HEK293T (cell line): ENCODE measurements at regions not wholly inside any gene's neighbourhood (a gene's known extent, or its start where the extent isn't known, plus 50 kb on each side); places are given as distances from the start of the nearest gene placed in this dataset.

Experiments
- CTCF ChIA-PET: fragments of 350-600 bp; formaldehyde crosslinking; extraction: SDS; loops from one replicate; lab custom pipeline; 2021; ENCODE audit warnings: antibody characterized with exemption, inconsistent platforms; lab: Yijun Ruan, JAX
- POLR2A ChIA-PET: fragments of 350-600 bp; formaldehyde crosslinking; extraction: SDS; loops from one replicate; lab custom pipeline; 2020; ENCODE audit warnings: antibody characterized with exemption, inconsistent platforms; lab: Yijun Ruan, JAX
- DNase-seq: peaks from one replicate; pipeline ENCODE4 v3.0.0; 2012; ENCODE audit warnings: mixed read lengths; ENCODE audit errors: extremely low spot score
- ARNT ChIP-seq: fragments of 450-650 bp; IDR thresholded peaks from 2 replicates; pipeline ENCODE4 v1.6.1; 2017; ENCODE audit warnings: mild to moderate bottlenecking
- BHLHE40 ChIP-seq: fragments of 450-650 bp; IDR thresholded peaks from 2 replicates; pipeline ENCODE4 v1.6.1; 2016; ENCODE audit warnings: mild to moderate bottlenecking, moderate library complexity, borderline replicate concordance
- CTBP1 ChIP-seq: fragments of 450-650 bp; IDR thresholded peaks from 2 replicates; pipeline ENCODE4 v1.6.1; 2016; ENCODE audit warnings: borderline replicate concordance
- ELF4 ChIP-seq: fragments of 450-650 bp; IDR thresholded peaks from 2 replicates; pipeline ENCODE4 v1.6.1; 2017; ENCODE audit warnings: antibody characterized with exemption
- FOXA1 ChIP-seq: fragments of 450-650 bp; IDR thresholded peaks from 2 replicates; pipeline ENCODE4 v1.6.1; 2016; ENCODE audit warnings: mild to moderate bottlenecking
- FOXK2 ChIP-seq: fragments of 450-650 bp; IDR thresholded peaks from 2 replicates; pipeline ENCODE4 v1.6.1; 2016; ENCODE audit warnings: mild to moderate bottlenecking
- FOXM1 ChIP-seq: fragments of 450-650 bp; IDR thresholded peaks from 2 replicates; pipeline ENCODE4 v1.6.1; 2017; ENCODE audit warnings: mild to moderate bottlenecking, borderline replicate concordance
- HDGF ChIP-seq: fragments of 450-650 bp; IDR thresholded peaks from 2 replicates; pipeline ENCODE4 v1.6.1; 2017; ENCODE audit warnings: antibody characterized with exemption, borderline replicate concordance
- L3MBTL2 ChIP-seq: fragments of 450-650 bp; conservative IDR thresholded peaks from 2 replicates; pipeline ENCODE4 v1.6.1; 2016; ENCODE audit warnings: mild to moderate bottlenecking
- LEF1 ChIP-seq: fragments of 450-650 bp; IDR thresholded peaks from 2 replicates; pipeline ENCODE4 v1.6.1; 2017; ENCODE audit warnings: mild to moderate bottlenecking, borderline replicate concordance
- NFRKB ChIP-seq: fragments of 450-650 bp; IDR thresholded peaks from 2 replicates; pipeline ENCODE4 v1.6.1; 2016; ENCODE audit warnings: mild to moderate bottlenecking, moderate library complexity
- SP1 ChIP-seq: fragments of 450-650 bp; IDR thresholded peaks from 2 replicates; pipeline ENCODE4 v1.6.1; 2017
- SUZ12 ChIP-seq: fragments of 450-650 bp; IDR thresholded peaks from 2 replicates; pipeline ENCODE4 v1.6.1; 2016; ENCODE audit warnings: mild to moderate bottlenecking
- TARDBP ChIP-seq: fragments of 450-650 bp; IDR thresholded peaks from 2 replicates; pipeline ENCODE4 v1.6.1; 2016
- ZNF384 ChIP-seq: fragments of 450-650 bp; IDR thresholded peaks from 2 replicates; pipeline ENCODE4 v1.6.1; 2016
- TF ChIP-seq, protein P1 (sequence below): fragments of 450-650 bp; IDR thresholded peaks from 2 replicates; pipeline ENCODE4 v1.6.1; 2016

DNA sequence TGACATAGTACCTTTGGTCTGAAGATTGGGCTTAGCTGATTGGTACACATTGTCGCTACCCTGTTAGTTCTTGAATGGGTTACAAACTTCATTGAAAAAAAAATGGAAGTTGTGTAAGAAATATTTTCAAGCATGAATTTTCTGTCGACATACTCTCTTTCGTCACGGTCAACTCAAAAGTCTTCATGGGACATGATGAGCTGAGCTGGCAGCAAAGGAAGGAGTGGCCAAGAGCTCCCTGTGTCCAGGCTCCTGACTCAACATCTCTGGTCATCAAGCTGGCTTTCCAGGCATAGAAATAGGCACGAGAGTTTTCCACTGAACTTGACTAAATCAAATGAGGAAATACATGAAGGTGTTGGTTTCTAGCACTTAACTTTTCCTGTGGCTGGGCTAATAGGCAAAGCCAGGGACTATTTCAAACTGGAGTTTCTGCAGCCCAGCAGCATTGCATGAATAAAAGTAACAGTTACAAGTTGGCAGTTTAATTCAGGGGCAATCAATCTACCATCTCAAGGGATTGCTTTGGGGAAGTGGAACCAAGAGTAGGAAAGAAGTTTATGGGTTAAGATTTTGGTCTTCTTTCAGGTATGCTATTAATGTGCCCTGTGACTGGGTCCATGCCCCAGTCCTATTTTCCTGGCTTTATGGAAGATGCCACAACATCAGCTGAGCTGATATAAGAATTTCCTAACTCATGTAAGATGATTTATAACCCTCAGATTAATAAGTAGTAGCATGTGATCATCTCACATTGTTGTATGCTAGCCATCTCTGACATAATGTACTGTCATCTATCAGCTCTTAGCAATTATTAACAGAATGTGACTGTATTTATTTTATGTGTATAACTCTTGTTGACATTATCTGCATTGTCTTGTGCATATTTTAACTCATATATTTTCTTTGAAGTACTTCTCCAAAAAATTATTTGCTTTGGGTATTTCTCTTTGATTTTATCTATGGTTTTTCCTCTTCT is 385.8 kb downstream of the DLEU7 start:
- DNase-seq: no peak
- ChIA-PET CTCF (no interaction called here), POLR2A (no interaction called here)
- TF ChIP-seq SUZ12: no peak
- TF ChIP-seq HDGF: no peak
- TF ChIP-seq BHLHE40: no peak
- TF ChIP-seq SP1: no peak
- no peak for TF ChIP-seq FOXK2
- TF ChIP-seq NFRKB: no peak

DNA sequence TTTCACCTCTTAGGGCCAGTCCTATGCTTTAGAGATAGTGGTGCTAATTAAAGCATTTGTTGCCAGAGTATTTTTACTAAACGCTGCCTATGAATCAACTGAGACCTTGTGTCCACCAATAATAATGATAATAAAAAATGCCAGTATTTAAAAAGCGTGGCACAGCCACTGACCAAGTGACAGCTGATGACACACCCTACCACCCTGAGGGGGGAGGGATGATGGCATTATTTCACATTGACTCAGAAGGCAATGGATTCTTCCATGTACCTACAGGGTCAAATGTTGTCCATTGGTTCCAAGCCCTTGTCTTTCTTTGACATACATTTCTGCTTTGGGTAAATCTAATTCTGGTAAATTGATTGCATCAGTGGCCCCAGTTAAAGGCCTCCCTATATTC is 384.4 kb downstream of the DLEU7 start:
- no peak for TF ChIP-seq ARNT
- no peak for TF ChIP-seq SUZ12
- TF ChIP-seq L3MBTL2: no peak
- TF ChIP-seq ZNF384: no peak
- TF ChIP-seq SP1: no peak
- no peak for TF ChIP-seq HDGF
- no peak for TF ChIP-seq FOXK2
- TF ChIP-seq NFRKB: no peak
- TF ChIP-seq ELF4: no peak
- no peak for TF ChIP-seq FOXM1
- no peak for TF ChIP-seq FOXA1
- no peak for TF ChIP-seq TARDBP
- no peak for TF ChIP-seq BHLHE40
- TF ChIP-seq, protein P1, sequence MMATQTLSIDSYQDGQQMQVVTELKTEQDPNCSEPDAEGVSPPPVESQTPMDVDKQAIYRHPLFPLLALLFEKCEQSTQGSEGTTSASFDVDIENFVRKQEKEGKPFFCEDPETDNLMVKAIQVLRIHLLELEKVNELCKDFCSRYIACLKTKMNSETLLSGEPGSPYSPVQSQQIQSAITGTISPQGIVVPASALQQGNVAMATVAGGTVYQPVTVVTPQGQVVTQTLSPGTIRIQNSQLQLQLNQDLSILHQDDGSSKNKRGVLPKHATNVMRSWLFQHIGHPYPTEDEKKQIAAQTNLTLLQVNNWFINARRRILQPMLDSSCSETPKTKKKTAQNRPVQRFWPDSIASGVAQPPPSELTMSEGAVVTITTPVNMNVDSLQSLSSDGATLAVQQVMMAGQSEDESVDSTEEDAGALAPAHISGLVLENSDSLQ: no peak
- TF ChIP-seq LEF1: no peak
- TF ChIP-seq CTBP1: no peak
- no peak for DNase-seq
- POLR2A ChIA-PET: no interaction called here

DNA sequence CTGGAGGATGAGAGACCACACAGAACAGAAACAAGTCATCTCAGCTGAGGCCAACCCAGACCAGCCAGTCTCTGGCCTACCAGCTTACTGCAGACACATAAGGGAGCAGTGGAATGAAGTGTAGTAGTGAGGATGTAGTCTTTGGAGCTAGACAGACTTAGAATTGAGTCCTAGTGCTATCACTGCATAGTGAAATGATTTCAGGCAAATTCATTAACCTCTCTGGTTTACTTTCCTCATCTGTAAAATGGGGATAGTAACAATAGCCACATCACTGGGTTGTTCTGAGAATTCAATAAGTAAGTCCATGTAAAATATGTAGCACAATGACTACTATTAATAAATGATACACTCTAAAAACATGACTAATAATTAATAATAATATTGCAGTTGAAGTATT is 383.8 kb downstream of the DLEU7 start:
- no peak for DNase-seq
- ChIA-PET CTCF (no interaction called here), POLR2A (no interaction called here)
- TF ChIP-seq NFRKB (no peak), ARNT (no peak), FOXM1 (no peak), CTBP1 (no peak), BHLHE40 (no peak), SP1 (no peak)

More for the DNA sequence above, 384.4 kb downstream of the DLEU7 start:
- CTCF ChIA-PET: no interaction called here

DNA sequence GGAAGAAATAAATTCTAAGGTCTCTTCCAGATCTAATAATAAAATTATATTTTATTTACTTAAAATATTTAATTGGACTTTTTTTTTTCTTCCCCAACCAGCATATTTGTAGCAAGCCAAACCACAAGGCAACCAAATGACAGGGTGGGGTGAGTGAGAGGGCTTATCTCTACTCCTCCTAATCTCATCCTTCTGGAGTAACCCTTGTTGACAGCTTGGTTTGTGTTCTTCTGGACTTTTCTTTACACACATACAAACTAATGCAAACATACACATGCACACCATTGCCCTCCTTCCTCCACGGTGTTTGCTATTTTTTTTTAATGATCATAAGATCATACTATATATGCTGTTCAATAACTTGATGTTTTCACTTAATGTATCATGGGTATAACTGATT is 383.1 kb downstream of the DLEU7 start:
- CTCF ChIA-PET: no interaction called here
- TF ChIP-seq FOXM1 (no peak), BHLHE40 (no peak), SUZ12 (no peak), L3MBTL2 (no peak), NFRKB (no peak), ARNT (no peak), HDGF (no peak), FOXA1 (no peak), ZNF384 (no peak), FOXK2 (no peak), SP1 (no peak), LEF1 (no peak)
- TF ChIP-seq, protein P1: no peak
- POLR2A ChIA-PET: no interaction called here
- DNase-seq: no peak

DNA sequence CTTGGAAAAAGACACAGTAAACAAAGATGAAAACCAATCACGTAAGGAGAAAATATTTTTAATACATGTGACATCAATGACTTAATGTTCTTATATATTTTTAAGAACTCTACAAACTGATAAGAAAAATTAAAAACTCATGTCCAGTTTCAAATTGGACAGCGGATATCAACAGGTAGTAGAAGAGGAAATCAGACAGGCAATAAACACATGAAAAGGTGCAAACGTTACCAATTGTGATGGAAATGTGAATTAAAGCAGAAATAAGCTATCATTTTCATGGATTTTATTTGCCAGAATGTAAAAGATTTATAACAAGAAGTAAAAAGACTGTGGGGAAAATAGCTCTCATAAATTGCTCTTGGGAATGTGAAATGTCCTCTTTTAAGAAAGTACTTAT is 382.3 kb downstream of the DLEU7 start:
- CTCF ChIA-PET: no interaction called here
- DNase-seq: no peak
- TF ChIP-seq ARNT (no peak), SUZ12 (no peak), SP1 (no peak), TARDBP (no peak), FOXA1 (no peak), CTBP1 (no peak), L3MBTL2 (no peak), LEF1 (no peak), FOXK2 (no peak), NFRKB (no peak), ZNF384 (no peak), HDGF (no peak), BHLHE40 (no peak), ELF4 (no peak), FOXM1 (no peak)
- TF ChIP-seq, protein P1: no peak
- POLR2A ChIA-PET: no interaction called here

DNA sequence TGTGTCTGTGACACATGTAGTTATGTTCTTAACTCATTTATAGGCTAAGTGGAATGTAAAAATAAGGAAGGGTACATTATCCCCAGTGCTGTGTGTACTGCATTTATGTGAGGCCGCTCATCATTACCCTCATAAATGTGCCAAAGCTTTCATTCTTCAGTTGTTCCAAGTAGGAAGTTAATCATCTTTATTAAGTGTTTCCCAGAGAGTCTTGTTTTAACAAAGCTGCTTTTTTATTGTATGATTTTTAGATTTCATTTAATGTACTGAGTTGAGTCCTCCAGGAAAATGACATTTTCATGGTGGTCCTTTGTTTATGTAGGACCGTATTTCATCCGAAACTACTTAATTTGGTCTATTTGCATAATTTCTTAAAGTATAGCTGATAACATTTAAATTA is 379.8 kb downstream of the DLEU7 start:
- TF ChIP-seq, protein P1: peak; percentile 91
- TF ChIP-seq FOXA1 (no peak), CTBP1 (peak; percentile 68)
- no peak for DNase-seq
- ChIA-PET POLR2A (no interaction called here), CTCF (no interaction called here)
